Middle frontal gyrus (tissue), 1 donor: ENCODE measurements at regions not wholly inside any gene's neighbourhood (a gene's known extent, or its start where the extent isn't known, plus 50 kb on each side); places are given as distances from the start of the nearest gene placed in this dataset.
"Not testable (repeated sequence)": the region's sequence is repeated elsewhere in the genome, so short reads cannot be mapped to it uniquely, and the experiment has no call there.

Experiments
- DNase-seq: peaks from one replicate; pipeline ENCODE4 v3.0.0-alpha.2; 2015; ENCODE audit warnings: low spot score; ENCODE audit errors: extremely low spot score

- DNase-seq: not testable (repeated sequence)
Measured at GRCh38 chr2:145782607-145783006, 1262.7 kb upstream of the ZEB2 start.

DNA sequence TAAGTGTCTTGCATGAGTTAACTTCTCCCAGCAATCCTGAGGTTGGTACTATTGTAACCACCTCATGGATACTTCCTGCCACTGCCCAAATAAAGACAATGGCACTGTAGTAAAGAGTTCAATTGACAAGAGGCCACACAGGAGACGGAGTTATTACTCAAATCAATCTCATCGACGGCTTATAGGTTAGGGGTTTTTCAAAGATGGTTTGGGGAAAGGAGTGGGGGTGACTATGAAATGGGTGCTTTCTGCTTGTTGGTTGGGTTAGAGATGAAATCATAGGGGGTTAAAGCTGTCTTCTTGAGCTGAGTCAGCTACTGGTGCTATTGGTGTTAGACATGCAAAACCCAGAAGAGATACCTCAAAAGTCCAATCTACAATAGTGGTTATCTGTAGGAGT lies 1258.0 kb upstream of the ZEB2 start:
- no peak for DNase-seq

DNA sequence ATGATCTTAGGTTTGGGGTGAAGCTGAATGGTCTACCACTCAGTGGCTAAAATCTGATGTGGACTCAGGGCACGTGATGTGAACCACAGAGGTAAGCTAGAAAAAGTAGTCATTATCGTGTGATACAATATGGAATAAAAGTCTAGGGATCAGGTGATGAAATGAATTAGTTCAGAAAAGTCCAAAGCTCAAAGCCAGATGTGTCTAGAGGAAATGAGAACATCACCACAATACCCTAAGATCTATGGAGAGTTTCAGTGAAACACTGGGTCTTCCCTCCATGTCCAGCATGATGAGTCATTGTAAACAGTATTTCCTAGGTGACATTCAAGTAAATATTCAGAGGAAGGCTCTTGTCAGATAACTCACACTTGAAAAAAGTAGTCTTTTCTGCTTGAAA lies 1257.4 kb upstream of the ZEB2 start:
- DNase-seq: no peak

GRCh38 chr2:145775591-145775990 lies 1255.7 kb upstream of the ZEB2 start:
- DNase-seq: no peak

DNA sequence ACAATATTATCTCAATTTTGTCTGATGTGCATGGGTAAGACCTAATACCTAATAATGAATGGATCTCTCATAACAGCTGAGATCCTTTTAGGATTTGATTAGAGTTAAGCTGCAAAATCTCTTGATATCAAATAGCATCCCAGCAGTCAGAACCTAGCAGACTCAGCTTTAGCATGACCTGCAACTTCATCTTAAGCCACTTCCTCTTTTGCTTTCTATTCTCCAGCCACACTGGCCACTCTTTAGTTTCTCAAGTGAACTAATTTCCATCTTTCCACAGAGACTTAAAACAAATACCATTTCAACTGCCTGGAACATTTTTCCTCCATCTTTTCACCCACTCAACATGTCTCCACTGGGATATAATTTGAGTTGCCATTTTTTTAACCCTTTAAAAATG lies 1251.6 kb upstream of the ZEB2 start:
- no peak for DNase-seq

- DNase-seq: no peak
Measured at GRCh38 chr2:145769011-145769716, 1249.2 kb upstream of the ZEB2 start.

DNA sequence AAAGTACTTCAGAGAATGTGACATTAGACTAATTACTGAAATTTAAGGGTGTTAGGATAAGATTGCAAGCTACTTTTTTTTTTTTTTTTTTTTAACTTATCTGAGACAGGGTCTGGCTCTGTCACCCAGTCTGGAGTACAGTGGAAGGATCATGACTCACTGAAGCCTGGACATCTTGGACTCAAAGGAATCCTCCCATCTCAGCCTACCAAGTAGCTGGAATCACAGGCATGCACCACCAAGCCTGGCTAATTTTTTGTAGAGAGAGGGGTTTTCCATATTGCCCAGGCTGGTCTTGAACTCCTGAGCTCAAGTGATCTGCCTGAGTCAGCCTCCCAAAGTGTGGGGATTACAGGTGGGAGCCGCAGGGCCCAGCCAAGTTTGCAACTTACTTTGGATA lies 1246.0 kb upstream of the ZEB2 start:
- no peak for DNase-seq

DNA sequence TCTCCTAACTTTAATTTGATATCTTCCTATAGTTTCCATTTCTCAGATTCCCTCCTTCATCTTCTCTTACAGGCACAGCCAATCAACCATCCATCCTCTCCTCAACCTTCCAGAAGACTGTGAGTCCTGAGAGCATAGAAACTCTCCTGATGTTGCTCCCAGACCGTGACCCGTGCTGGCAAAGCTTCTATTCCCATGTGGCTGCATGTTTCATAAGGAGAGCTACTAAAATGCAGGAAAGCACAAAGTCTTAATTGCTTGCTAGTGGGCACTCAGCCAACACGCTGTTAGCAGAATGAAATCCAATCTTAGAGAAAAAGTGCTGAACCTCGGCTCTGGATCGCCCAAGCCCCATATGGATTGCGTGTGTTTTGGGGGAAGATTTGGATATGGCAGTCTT lies 1244.7 kb upstream of the ZEB2 start:
- no peak for DNase-seq

DNA sequence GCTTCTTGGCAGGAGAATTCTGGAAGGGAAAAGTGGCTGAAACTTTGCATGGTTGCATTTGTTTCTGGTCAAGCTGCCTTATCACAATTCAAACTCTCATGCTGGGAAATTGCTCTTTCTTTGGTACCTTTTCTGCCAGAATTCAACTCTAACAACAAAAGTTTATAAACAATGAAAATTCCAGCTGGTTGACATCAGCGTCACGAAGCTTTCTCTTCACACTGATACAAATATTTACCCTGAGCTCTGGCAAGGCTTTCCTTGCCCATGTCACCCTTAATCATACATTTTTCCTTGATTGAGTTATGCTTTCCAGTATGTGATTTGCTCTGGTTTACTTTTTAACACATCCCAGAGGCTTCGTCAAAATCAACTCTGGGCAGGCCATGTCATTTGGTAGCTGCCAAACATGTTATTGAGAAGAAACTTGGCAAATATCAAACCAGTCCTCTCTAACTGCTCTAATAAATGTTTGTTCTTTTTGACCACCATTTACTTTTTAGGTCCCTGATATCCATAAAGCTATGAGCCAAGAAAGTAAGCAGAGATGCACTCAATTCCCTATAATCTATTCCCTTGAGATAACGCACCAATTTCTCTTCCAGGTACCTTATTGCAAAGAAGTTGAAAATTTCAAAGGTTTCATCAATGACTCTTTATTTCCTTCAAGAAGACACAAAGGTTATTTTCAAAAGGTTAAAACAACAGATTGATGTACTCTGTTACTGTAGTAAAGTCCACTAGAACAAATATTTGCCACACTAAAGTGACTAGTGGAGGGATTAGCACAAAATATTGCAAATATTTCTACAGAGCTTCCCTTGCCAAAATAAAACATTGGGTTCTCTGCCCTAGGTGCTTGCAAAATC lies 1241.1 kb upstream of the ZEB2 start:
- no peak for DNase-seq

GRCh38 chr2:145759228-145759915 lies 1239.5 kb upstream of the ZEB2 start:
- DNase-seq: no peak

DNA sequence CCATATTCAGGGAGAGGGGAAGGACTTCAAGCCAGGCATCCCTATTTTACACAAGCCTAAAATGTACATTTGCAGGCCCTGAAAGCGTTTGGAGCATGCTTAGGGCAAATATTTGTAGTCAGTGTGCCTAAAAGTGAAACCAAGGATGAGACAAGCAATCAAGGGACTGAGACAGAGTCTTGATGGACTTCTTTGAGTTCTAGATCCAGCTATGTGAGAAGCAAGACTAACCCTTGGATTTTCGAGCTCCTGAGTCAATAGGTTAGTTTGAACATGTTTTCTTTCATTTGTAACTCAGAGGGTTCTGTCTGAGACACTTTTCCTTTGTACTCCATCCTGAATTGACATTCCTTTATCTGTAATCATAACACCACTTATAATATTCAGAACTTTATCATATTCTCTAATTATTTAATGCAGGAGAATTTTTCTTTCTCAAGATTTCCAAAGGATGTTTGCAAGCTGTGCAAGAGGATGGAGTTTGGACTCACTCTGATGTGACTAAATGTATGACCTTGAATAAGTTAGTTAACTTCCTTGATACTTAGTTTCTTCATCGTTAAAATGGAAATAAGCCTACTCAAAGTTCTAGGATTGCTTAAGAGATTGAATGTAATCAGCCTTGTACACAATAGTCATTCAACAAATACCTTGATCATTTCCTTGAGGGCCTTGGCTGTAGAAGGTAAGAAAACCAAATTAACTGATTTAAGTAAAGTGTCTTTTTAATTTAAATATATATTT lies 1237.8 kb upstream of the ZEB2 start:
- DNase-seq: no peak

- DNase-seq: no peak
Measured at GRCh38 chr2:145755019-145755837, 1235.3 kb upstream of the ZEB2 start.

DNA sequence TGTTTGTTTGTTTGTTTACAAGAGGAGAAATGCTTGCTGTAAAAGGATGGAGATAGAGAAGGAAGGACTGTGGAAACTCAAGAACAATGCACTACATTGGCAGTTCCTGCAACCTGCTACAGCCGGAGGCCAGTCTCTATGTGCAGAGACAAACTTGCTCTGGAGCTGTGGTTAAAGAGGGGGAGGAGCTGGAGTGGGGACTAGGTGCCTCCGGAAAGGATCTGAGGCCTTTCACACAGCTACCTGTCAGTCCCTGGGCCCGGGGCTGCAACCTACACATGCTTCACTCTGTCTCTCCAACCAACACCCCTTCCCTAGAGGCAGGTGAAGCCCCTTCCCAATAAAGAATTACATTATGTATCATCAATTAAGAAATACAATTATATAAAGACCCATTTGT lies 1234.0 kb upstream of the ZEB2 start:
- DNase-seq: no peak

- no peak for DNase-seq
Measured at GRCh38 chr2:145753041-145753608, 1233.2 kb upstream of the ZEB2 start.

DNA sequence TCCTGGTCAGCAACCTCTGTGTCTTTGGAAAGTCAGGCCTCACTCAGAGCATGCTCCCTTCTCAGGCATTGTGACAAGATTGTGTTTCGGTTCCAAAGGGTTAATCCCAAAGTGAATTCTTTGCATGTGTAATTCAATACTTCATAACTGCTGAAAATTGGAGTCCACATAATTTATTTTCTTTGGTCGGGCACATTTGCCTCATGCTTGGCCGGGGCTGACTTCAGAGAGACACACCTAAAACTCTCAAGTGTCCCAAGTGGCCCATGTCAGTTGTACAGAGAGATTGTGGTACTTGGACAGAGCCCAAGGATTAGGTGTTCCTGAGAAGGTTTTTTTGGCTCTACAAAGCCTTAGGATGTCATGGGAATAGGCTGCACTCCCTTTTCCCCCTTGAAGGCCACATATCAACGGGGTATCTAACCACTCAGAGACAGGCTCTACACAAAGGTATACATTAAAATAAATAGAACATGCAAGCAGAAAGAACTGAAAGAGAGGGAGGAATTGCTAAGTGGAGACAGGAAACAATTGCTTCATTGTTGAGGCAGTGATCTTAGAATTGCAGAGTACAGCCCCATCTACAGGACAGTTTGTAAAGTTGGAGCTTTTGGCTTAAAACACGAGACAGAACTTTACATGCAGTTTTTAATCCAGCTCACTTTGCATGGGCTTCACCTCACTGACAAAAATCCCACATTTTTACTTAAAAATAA lies 1232.3 kb upstream of the ZEB2 start:
- DNase-seq: peak; percentile 78

GRCh38 chr2:145751629-145752028 lies 1231.7 kb upstream of the ZEB2 start:
- no peak for DNase-seq

DNA sequence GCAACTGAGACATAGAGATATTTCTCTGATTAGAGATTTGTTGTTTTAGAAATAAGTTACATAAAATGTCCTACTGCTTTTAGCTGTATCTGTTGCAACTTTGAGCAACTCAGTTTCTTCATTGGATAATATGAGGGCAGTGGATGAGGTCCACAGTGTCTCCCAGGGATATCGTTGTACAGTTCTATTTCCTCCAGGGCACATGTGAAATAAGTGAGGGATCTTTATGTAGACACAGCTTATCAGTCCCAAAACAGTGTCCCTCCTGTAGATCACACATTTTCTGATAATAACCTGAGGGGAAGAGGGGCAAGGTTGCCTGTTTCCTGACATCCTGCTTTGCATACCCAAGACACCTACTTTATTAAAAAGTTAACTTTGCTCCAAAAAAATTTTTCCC lies 1231.2 kb upstream of the ZEB2 start:
- DNase-seq: no peak

DNA sequence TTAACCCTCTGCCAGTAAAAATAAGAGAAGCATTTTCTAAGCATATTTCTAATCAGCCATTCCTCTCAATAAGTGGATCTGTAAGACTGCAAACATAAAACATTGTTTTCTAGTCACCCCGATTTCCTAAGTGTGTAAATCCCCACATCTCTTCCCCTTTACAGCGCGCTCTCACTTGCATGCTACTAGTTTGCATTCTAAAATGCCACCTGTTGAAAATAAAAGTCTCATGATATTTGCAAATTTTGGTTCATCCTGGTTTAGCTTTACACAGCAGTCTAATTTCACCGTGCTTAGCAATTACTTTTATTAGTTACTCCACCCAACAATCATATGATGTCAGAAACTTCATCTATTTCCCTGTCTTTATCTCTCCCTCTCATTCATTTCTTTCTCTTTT lies 1230.7 kb upstream of the ZEB2 start:
- no peak for DNase-seq

GRCh38 chr2:145750144-145750543 lies 1230.2 kb upstream of the ZEB2 start:
- no peak for DNase-seq

- DNase-seq: no peak
Measured at GRCh38 chr2:145749556-145749955, 1229.6 kb upstream of the ZEB2 start.
